COLO829 (cell line): ENCODE measurements at regions not wholly inside any gene's neighbourhood (a gene's known extent, or its start where the extent isn't known, plus 50 kb on each side); places are given as distances from the start of the nearest gene placed in this dataset.
"Not testable (repeated sequence)": the region's sequence is repeated elsewhere in the genome, so short reads cannot be mapped to it uniquely, and the experiment has no call there.

Experiments
- DNase-seq: peaks from one replicate; pipeline ENCODE4 v3.0.0; 2012; ENCODE audit warnings: low spot score

GRCh38 chr5:126150319-126150718, 272.9 kb upstream of the GRAMD2B start:
- DNase-seq: not testable (repeated sequence)

GRCh38 chr5:126155298-126155697, 267.9 kb upstream of the GRAMD2B start:
- not testable (repeated sequence) for DNase-seq

- no peak for DNase-seq
These were observed 256.8 kb upstream of the GRAMD2B start for GRCh38 chr5:126166368-126166767.

- no peak for DNase-seq
These were observed 254.4 kb upstream of the GRAMD2B start for GRCh38 chr5:126168785-126169184.

- no peak for DNase-seq
These were observed 251.3 kb upstream of the GRAMD2B start for GRCh38 chr5:126171916-126172315.

- no peak for DNase-seq
These were observed 250.4 kb upstream of the GRAMD2B start for GRCh38 chr5:126172812-126173211.

GRCh38 chr5:126178521-126178920, 244.7 kb upstream of the GRAMD2B start:
- DNase-seq: no peak

- no peak for DNase-seq
These were observed 240.1 kb upstream of the GRAMD2B start for GRCh38 chr5:126182971-126183695.

GRCh38 chr5:126184474-126184873, 238.7 kb upstream of the GRAMD2B start:
- DNase-seq: no peak

- no peak for DNase-seq
These were observed 237.0 kb upstream of the GRAMD2B start for GRCh38 chr5:126186210-126186609.

- no peak for DNase-seq
These were observed 234.4 kb upstream of the GRAMD2B start for GRCh38 chr5:126188804-126189203.

- DNase-seq: no peak
These were observed 234.0 kb upstream of the GRAMD2B start for GRCh38 chr5:126189231-126189630.

- no peak for DNase-seq
These were observed 233.3 kb upstream of the GRAMD2B start for GRCh38 chr5:126189862-126190261.

GRCh38 chr5:126192226-126192625, 231.0 kb upstream of the GRAMD2B start:
- no peak for DNase-seq

- no peak for DNase-seq
These were observed 227.7 kb upstream of the GRAMD2B start for GRCh38 chr5:126195410-126196100.

- no peak for DNase-seq
These were observed 224.7 kb upstream of the GRAMD2B start for GRCh38 chr5:126198531-126198930.

- DNase-seq: no peak
These were observed 223.7 kb upstream of the GRAMD2B start for GRCh38 chr5:126199467-126199866.

GRCh38 chr5:126208691-126209090, 214.5 kb upstream of the GRAMD2B start:
- DNase-seq: no peak

GRCh38 chr5:126210955-126211354, 212.3 kb upstream of the GRAMD2B start:
- DNase-seq: no peak

GRCh38 chr5:126219616-126220015, 203.6 kb upstream of the GRAMD2B start:
- DNase-seq: no peak

- no peak for DNase-seq
These were observed 202.5 kb upstream of the GRAMD2B start for GRCh38 chr5:126220725-126221124.

GRCh38 chr5:126228934-126229333, 194.3 kb upstream of the GRAMD2B start:
- DNase-seq: no peak

GRCh38 chr5:126233256-126233655, 190.0 kb upstream of the GRAMD2B start:
- DNase-seq: no peak
